Astrocyte of the cerebellum (primary cell): ENCODE measurements at regions not wholly inside any gene's neighbourhood (a gene's known extent, or its start where the extent isn't known, plus 50 kb on each side); places are given as distances from the start of the nearest gene placed in this dataset.

Experiments used
- DNase-seq: peaks from one replicate; pipeline ENCODE4 v3.0.0-alpha.2; 2011; ENCODE audit warnings: low read depth
- H3K4me3 ChIP-seq: 2 replicates; pipeline ENCODE4 v1.5.1; 2011; ENCODE audit warnings: mild to moderate bottlenecking, low read depth, low read length, moderate library complexity
- in situ Hi-C: cut with HindIII; loops from 2 replicates; pipeline ENCODE4 v1.10.0; 2017; ENCODE audit warnings: low sequenced_read_pairs
- TF ChIP-seq, protein P1 (sequence below): IDR thresholded peaks from 2 replicates; pipeline ENCODE4 v1.5.1; 2012; ENCODE audit warnings: low read length, low read depth, moderate library complexity, mild to moderate bottlenecking; ENCODE audit errors: missing control alignments

- no peak for DNase-seq
- H3K4me3 ChIP-seq = no peak overlapping the region
- in situ Hi-C loops = no loop called here
- TF ChIP-seq, protein P1, sequence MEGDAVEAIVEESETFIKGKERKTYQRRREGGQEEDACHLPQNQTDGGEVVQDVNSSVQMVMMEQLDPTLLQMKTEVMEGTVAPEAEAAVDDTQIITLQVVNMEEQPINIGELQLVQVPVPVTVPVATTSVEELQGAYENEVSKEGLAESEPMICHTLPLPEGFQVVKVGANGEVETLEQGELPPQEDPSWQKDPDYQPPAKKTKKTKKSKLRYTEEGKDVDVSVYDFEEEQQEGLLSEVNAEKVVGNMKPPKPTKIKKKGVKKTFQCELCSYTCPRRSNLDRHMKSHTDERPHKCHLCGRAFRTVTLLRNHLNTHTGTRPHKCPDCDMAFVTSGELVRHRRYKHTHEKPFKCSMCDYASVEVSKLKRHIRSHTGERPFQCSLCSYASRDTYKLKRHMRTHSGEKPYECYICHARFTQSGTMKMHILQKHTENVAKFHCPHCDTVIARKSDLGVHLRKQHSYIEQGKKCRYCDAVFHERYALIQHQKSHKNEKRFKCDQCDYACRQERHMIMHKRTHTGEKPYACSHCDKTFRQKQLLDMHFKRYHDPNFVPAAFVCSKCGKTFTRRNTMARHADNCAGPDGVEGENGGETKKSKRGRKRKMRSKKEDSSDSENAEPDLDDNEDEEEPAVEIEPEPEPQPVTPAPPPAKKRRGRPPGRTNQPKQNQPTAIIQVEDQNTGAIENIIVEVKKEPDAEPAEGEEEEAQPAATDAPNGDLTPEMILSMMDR = no peak
Observed at GRCh38 chr6:26294302-26294701, 70.7 kb upstream of the BTN3A2 start.

DNA sequence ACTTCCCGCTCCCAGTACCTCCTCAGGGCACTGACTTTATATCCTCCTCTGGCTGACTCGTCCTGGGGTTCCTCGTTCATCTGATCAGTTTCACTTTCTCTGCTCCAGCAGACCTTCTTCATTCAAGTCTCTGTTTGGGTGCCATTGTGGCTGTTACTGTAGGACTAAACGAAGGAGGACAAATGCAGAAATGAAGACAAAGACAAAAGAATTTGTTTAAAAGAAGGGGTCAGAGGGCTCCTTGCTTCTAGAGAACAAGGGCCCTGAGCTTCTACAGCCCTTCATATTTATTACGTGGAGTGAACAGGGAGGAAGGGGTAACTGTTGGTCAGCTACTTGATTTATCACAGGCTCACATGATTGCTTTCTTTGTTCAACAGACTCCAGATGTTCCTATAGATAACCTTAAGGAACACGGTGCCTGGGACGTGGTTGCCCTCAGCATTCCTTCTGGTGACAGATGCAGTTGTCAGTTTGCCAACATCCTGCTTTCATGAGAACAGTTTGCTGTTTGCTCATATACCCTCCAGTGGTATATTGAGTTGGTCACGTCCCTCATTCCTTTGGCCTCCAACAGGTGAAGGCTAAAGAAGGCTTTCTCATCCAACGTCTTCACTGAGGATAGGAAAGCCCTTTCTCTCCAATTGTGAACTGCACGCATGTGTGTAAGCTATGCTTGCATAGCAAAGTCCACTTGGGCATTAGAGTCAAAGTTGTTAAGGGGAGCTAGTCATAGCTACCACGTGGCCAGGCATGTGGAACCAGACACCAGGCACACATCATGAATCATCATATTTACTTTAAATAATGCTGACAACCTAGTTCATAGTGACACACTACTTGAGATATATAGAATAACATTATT, 69.1 kb upstream of the BTN3A2 start:
- TF ChIP-seq, protein P1 = no peak
- no peak overlapping the region for H3K4me3 ChIP-seq
- no peak for DNase-seq
- in situ Hi-C loops = no loop called here

GRCh38 chr6:26296556-26296856, 68.5 kb upstream of the BTN3A2 start:
- TF ChIP-seq, protein P1 = no peak
- in situ Hi-C loops = no loop called here
- no peak overlapping the region for H3K4me3 ChIP-seq

DNA sequence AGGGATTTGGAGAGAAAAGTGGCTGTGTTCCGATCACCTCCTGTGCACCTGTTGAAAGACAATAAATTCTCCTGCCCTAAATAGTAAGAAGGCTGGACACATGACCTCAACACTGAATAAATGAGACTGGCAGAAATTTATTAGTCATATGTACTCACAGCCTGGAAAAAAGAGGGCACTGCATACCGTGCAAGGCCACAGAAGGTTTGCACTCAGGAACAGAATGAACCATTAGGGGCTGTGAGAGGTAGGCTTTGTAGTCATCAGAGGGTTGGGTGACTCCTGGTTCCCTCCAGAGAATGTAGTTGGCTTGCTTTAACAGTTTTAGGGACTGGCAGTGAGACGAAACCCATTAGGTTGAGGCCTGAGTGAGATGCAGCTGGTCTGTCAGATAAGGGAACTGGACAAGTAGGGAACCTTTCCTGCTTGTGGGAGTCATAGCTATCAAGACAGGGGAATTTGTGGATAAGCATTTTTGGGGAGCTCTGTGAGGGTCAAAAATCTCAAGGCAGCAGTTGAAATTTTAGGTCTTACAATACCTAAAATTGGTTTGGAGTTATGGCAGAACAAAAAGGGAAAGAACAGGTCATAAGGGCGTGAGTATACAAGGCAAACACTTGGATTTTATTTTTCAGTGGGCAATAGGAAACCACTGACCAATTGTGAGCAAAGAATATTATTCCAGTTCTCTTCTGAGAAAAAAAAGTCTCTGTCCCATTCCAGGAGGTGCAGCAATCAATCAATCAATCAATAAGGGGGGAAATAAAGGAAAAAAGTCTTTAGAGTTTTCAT, 67.9 kb upstream of the BTN3A2 start:
- in situ Hi-C loops = no loop called here
- no peak for DNase-seq
- TF ChIP-seq, protein P1 = no peak
- no peak overlapping the region for H3K4me3 ChIP-seq

More at GRCh38 chr6:26296556-26296856, 68.5 kb upstream of the BTN3A2 start:
- DNase-seq = no peak

- no peak for DNase-seq
- in situ Hi-C loops = no loop called here
- no peak overlapping the region for H3K4me3 ChIP-seq
- TF ChIP-seq, protein P1 = no peak
Observed at GRCh38 chr6:26299286-26300042, 65.5 kb upstream of the BTN3A2 start.

DNA sequence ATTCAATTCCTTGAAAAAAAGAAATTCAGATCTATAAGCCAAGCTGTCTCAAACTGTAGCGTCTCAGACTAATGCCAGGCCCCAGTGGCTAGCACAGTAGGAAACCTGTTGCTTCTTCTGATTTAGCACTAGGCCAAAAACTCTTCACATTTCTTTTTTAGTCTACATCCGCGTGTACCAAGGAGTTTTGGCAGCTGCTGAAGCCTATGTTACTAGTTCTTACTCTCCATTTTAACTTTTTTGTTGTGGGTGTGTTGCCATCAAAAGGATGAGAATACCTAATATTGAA, 65.0 kb upstream of the BTN3A2 start:
- no peak overlapping the region for H3K4me3 ChIP-seq
- TF ChIP-seq, protein P1 = no peak
- in situ Hi-C loops = no loop called here
- no peak for DNase-seq
